GM15510 (cell line): ENCODE measurements at regions not wholly inside any gene's neighbourhood (a gene's known extent, or its start where the extent isn't known, plus 50 kb on each side); places are given as distances from the start of the nearest gene placed in this dataset.

Source experiments
- POLR2A ChIP-seq: IDR thresholded peaks from 3 replicates; pipeline ENCODE4 v1.6.1; 2011; ENCODE audit warnings: borderline replicate concordance; ENCODE audit not compliant: insufficient read length; ENCODE audit errors: extremely low read depth

- TF ChIP-seq POLR2A: no peak
These were observed 364.5 kb downstream of the MID1IP1 start for GRCh38 chrX:39165773-39166172.

DNA sequence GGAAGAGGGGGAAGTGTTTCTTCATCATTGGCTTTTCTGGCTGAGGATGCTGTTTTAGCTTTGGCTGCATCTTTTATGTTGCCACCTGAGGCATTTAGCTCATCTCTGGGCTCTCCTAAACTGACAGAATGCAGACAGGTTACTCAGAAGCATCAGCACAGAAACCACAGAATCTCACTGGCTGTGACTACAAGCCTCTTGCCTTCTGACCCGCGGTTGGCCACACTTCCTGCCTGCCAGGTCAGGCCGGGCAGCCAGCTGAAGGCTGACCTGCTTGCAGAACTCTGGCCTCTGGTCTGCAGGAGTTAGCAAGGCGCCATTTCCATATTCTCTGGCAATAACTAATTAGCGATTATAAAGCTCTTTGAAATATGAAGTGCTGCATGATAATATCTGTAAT is 366.5 kb downstream of the MID1IP1 start:
- TF ChIP-seq POLR2A: no peak

DNA sequence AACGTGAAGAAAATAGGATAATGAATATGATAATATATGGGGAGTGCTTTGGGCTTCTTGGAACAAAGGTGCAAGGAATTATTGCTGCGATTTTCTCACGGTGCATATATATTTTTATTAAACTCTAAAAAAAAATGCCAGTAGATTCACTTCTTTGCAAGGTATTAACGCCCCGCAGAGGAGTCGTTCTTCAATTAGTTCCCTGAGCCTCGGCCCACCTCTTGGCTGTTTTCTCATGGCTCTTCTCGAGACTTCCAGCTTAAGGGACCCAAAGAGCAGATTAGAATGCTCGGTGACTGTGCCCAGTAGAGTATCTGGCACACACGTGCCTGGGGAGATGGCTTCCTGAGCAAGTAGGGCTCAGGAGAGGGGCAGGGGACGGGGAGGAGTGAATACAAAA is 367.4 kb downstream of the MID1IP1 start:
- no peak for TF ChIP-seq POLR2A

- no peak for TF ChIP-seq POLR2A
These were observed 368.7 kb downstream of the MID1IP1 start for GRCh38 chrX:39169976-39170375.

GRCh38 chrX:39170464-39170863 is 369.2 kb downstream of the MID1IP1 start:
- TF ChIP-seq POLR2A: no peak

DNA sequence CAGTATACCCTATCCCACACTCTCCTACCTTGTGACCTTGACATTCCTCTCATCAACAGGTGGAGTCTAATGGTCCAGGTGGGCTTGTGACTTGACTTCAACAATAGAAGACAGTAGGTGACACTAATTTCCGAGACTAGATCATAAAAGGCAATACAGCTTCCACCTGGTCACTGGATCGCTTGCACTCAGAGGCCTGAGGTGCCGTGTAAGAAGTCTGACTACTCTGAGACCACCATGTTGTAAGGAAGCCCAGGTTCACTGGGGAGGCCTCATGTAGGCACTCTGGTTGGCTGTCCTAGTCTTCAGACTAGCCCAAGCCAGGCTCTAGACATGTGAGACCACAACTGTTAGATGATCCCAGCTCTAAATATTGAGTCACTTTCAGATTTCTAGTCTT is 370.4 kb downstream of the MID1IP1 start:
- TF ChIP-seq POLR2A: no peak

DNA sequence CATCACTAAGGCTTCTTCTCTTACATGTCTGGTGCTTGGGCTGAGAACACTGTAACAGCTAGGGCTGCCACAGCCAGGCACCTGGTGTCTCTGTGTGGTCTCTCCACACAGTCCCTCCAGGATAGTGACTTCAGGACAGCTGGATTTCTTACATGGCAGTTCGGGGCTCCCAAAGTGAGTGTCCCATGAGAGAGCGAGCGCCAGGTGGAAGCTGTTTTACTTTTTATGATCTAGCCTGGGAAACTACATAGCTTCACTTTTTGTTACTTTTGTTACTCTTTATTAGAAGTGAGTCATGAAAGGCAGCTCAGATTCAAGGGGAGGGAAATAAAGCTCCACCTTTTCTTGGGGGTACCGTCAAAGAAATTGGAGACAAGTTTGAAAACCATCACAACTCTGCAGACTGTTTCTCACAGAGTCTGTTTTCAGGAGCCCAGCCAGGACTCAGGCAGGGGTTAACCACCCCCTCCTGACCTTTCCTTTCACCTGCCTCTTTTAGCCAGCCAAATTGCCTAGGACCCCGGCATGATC is 373.0 kb downstream of the MID1IP1 start:
- TF ChIP-seq POLR2A: no peak

DNA sequence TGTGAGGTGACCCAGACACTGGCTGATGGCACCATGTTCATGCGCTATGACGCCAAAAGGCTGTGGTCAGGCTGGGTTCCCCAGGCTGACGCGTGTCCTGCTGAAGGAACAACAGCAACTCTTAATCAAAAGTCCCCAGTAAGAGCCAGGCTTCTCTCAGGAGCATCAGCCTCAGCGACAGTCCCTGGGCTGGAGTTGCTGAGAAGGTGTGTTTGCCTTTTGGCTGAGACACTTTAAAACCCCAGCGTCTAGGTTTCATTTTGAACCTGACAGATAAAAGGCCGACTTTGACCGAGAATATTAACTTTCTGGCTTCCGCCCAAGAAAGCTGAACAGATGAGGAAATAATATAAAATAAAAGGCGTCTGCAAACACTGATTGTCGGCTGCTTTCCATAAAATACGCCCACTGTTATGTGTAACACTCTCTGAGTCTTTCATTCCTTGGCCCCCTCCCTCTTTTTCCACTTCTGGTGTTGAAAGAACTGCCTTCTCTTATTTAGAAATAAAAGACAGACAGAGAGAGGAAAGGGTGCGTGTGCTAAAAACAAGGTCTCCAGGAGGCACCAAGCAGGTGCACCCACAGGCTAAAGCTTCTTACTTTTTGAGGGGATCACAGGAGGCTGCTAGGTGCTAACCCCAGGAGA is 373.6 kb downstream of the MID1IP1 start:
- no peak for TF ChIP-seq POLR2A

GRCh38 chrX:39175418-39176057 is 374.3 kb downstream of the MID1IP1 start:
- TF ChIP-seq POLR2A: no peak

DNA sequence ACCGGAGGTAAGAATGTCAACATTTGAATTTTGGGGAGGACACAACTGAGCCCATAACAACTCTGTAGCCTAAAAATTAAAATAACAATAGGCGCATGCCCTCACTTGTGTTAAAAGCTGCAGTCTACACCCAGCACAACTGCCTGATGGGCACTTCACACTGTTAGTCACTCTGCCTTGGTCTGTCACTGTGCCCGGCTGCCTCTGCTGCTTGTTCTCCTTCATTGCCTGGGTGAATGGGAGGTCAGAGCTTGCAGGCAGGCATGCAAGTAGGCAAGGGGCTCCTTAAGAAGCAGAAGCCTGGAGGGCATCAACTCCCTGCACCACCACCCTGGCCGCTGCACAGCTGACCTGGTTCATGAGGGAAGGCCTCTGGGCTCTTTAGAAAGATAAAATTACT is 374.8 kb downstream of the MID1IP1 start:
- no peak for TF ChIP-seq POLR2A

DNA sequence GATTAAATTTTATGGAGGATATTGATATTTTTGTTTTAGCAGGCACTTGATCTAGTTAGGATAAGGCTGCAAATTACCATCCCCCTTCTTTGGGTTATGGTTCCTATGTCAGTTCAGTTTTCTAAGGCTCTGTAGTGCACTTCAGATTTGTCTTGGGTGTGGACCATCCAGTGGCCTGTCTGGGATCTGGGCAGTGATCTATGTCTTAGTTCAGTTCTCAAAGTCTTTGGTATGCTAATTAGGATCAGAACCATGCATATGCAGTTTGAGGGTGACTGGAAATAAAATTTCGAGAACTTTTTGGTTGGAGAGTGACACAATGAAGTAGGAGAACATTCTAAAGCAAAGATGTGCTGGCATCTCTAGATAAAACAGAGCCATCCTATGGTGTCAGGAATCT is 388.2 kb downstream of the MID1IP1 start:
- TF ChIP-seq POLR2A: no peak

DNA sequence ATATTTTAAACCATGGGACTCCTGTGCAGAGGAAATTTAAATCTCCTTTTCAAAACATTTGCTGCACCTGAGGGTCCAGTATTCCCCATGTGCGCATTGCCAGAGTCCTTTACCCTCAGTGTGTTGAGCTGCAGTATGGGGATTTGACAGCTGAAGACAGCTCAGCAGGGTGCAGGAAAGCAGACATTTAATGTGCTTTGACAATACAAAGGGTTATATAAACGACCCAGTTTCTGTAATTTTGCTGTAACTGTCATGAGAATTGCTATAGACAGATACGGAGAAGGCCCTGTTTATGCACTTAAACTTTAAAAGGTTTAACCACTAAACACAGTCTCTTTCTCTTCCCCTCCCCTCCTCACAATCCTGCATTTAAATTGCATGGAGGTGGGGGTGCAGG is 393.4 kb downstream of the MID1IP1 start:
- TF ChIP-seq POLR2A: no peak

DNA sequence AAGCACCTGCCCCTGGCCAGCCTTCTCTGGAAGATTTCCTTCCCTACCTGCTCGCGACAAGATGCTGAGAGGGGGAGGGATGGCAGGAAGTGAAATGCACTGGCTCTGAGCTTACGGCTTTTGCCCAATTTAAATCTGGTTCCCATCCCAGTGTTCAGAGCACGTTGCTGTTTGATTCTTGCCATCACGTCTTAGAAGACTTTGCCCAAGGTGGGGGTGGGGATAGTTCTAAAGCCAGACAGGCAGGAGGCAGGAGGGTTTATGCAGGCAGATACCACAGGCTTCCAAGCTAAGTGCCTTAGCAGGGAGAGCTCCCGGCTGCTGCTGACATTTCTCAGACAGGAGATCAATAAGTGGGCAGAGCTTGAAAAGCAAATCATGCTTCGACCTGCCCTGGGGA is 393.9 kb downstream of the MID1IP1 start:
- no peak for TF ChIP-seq POLR2A

DNA sequence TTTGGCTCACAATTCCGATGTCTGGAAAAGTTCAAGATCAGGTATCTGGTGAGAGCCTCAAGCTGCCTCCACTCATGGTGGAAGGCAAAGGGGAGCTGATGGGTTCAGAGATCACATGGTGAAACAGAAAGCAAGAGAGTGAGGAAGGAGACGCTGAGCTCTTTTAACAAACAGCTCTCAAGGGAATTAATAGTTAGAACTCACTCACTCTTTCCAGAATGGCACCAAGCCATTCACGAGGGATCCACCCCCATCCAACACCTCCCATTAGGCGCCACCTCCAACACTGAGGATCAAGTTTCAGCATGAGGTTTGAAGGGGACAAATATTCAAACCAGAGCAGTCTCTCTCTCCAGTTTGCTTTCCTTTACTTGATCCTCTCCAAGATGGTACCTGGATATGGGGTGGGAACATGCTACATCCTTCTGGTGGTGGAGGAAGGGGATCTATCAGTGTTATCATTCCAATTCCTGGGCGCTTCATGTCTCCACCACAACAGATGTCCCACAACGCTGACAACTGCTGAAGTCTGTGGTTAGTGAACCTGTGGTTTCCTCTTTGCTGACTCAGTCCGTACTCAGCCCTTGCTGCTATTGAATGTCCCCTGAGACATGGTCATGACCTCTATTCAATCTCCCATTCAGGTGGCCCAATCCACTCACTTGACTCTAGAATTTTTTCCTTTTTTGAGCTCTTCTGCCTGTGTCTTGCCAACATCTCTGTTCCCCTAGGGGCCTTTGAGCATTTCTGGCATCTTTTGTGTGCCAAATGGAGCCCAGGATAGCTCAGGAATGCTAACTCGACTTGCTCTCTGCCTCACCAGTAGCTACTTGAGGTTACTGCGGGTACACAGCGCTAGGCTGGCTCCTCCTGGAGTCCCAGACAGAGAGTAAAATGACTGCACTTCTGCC is 395.2 kb downstream of the MID1IP1 start:
- TF ChIP-seq POLR2A: no peak

- TF ChIP-seq POLR2A: no peak
These were observed 398.2 kb downstream of the MID1IP1 start for GRCh38 chrX:39199429-39199828.

- no peak for TF ChIP-seq POLR2A
These were observed 400.2 kb downstream of the MID1IP1 start for GRCh38 chrX:39201305-39201990.

DNA sequence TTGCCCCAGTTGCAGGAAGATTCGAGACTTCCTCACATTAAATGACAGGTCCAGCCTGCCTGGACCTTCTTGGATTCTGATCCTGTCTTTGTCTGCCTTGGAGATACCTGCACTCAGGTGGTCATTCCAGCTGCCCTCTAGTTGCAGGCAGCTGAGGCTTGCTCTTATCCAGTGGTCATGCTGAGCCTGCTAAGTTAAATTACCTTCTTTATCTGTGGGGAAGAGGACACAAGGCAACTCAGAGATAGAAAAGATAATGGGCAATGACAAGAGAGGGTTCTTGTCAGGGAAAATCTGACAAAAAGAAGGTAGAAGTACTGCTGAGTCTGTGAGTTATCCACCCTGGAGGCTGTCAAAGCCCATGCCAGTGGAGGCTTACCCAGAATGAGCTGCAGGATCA is 401.4 kb downstream of the MID1IP1 start:
- no peak for TF ChIP-seq POLR2A
